ENCODE measurements at regions not wholly inside any gene's neighbourhood (a gene's known extent, or its start where the extent isn't known, plus 50 kb on each side); places are given as distances from the start of the nearest gene placed in this dataset.

DNA sequence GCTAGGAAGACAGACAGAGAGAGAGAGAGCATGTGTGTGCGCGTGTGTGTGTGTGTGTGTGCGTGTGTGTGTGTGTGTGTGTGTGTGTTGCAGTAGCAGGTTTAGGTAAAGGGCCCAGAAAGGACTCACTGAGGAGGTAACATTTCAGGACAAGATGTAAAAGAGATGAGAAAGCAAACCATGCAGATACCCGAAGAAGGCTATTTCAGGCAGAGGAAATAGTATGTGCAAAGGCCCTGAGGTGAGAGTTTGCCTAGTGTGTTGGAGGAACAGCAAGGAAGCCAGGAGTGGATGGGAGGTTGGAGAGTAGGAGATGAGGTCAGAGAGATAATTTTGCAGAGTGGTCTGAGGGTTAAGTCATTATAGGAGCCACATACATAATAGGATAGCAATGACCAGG lies 754.3 kb upstream of the TBX3 start:
- no peak for TF ChIP-seq EZH2 (IDR thresholded peaks at IDR 0.05; ENCODE audit: borderline replicate concordance, low read depth, low read length, severe bottlenecking)
- TF ChIP-seq, protein P1, sequence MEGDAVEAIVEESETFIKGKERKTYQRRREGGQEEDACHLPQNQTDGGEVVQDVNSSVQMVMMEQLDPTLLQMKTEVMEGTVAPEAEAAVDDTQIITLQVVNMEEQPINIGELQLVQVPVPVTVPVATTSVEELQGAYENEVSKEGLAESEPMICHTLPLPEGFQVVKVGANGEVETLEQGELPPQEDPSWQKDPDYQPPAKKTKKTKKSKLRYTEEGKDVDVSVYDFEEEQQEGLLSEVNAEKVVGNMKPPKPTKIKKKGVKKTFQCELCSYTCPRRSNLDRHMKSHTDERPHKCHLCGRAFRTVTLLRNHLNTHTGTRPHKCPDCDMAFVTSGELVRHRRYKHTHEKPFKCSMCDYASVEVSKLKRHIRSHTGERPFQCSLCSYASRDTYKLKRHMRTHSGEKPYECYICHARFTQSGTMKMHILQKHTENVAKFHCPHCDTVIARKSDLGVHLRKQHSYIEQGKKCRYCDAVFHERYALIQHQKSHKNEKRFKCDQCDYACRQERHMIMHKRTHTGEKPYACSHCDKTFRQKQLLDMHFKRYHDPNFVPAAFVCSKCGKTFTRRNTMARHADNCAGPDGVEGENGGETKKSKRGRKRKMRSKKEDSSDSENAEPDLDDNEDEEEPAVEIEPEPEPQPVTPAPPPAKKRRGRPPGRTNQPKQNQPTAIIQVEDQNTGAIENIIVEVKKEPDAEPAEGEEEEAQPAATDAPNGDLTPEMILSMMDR (IDR thresholded peaks at IDR 0.05; ENCODE audit: extremely low read depth in 1 of 2, insufficient read depth in 1 of 2, low read depth in 1 of 2, low read length in 2 of 2), result no peak
- no peak for TF ChIP-seq POLR2AphosphoS5 (IDR thresholded peaks at IDR 0.05; ENCODE audit: insufficient read depth, low read depth, low read length)
- no peak for TF ChIP-seq JUN (IDR thresholded peaks at IDR 0.05; ENCODE audit: borderline replicate concordance, insufficient read depth, insufficient read length, low read depth)
- no peak for TF ChIP-seq MYC (IDR thresholded peaks at IDR 0.05; ENCODE audit: low read depth, low read length)

Data from endothelial cell of umbilical vein (primary cell).